GM21447 (cell line): ENCODE measurements at regions not wholly inside any gene's neighbourhood (a gene's known extent, or its start where the extent isn't known, plus 50 kb on each side); places are given as distances from the start of the nearest gene placed in this dataset.

ENCODE experiments used
- ATAC-seq: cut with Tn5 transposase; IDR thresholded peaks from one replicate; pipeline ENCODE4 v1.9.1; 2021; ENCODE audit not compliant: unreplicated experiment

- no peak for ATAC-seq
Observed at GRCh38 chr3:115324056-115324455, 177.0 kb upstream of the ZBTB20 start.

- no peak for ATAC-seq
Observed at GRCh38 chr3:115325539-115325938, 178.5 kb upstream of the ZBTB20 start.

- no peak for ATAC-seq
Observed at GRCh38 chr3:115330430-115330829, 183.3 kb upstream of the ZBTB20 start.

GRCh38 chr3:115332998-115333397 lies 185.9 kb upstream of the ZBTB20 start:
- no peak for ATAC-seq

GRCh38 chr3:115336836-115337235 lies 189.7 kb upstream of the ZBTB20 start:
- no peak for ATAC-seq

- no peak for ATAC-seq
Observed at GRCh38 chr3:115340586-115340985, 193.5 kb upstream of the ZBTB20 start.

GRCh38 chr3:115341208-115341607 lies 194.1 kb upstream of the ZBTB20 start:
- no peak for ATAC-seq

- no peak for ATAC-seq
Observed at GRCh38 chr3:115347737-115348136, 200.6 kb upstream of the ZBTB20 start.

GRCh38 chr3:115348412-115348811 lies 201.3 kb upstream of the ZBTB20 start:
- no peak for ATAC-seq

GRCh38 chr3:115348951-115349745 lies 202.1 kb upstream of the ZBTB20 start:
- no peak for ATAC-seq

- ATAC-seq: no peak
Observed at GRCh38 chr3:115350606-115351005, 203.5 kb upstream of the ZBTB20 start.

GRCh38 chr3:115351193-115351592 lies 204.1 kb upstream of the ZBTB20 start:
- ATAC-seq: no peak

- no peak for ATAC-seq
Observed at GRCh38 chr3:115354010-115354409, 206.9 kb upstream of the ZBTB20 start.

- no peak for ATAC-seq
Observed at GRCh38 chr3:115357456-115357855, 210.4 kb upstream of the ZBTB20 start.

- ATAC-seq: peak; percentile 98
Observed at GRCh38 chr3:115359536-115359935, 212.4 kb upstream of the ZBTB20 start.

- ATAC-seq: no peak
Observed at GRCh38 chr3:115361806-115362205, 214.7 kb upstream of the ZBTB20 start.

GRCh38 chr3:115363071-115363470 lies 216.0 kb upstream of the ZBTB20 start:
- ATAC-seq: no peak

- ATAC-seq: no peak
Observed at GRCh38 chr3:115369021-115369420, 221.9 kb upstream of the ZBTB20 start.

- no peak for ATAC-seq
Observed at GRCh38 chr3:115375362-115375761, 228.3 kb upstream of the ZBTB20 start.

- no peak for ATAC-seq
Observed at GRCh38 chr3:115380883-115381572, 233.9 kb upstream of the ZBTB20 start.

GRCh38 chr3:115381573-115381912 lies 234.5 kb upstream of the ZBTB20 start:
- no peak for ATAC-seq

GRCh38 chr3:115381931-115382330 lies 234.8 kb upstream of the ZBTB20 start:
- no peak for ATAC-seq

GRCh38 chr3:115384381-115384780 lies 237.3 kb upstream of the ZBTB20 start:
- no peak for ATAC-seq
